Esophagus squamous epithelium (tissue), 4 donors: ENCODE measurements at regions not wholly inside any gene's neighbourhood (a gene's known extent, or its start where the extent isn't known, plus 50 kb on each side); places are given as distances from the start of the nearest gene placed in this dataset.

Experiments used
- POLR2A ChIP-seq, 4 donors: fragments of 450-650 bp; IDR thresholded peaks; one replicate each; pipeline ENCODE4 v1.6.1; 2017; ENCODE audit warnings: antibody characterized with exemption in 4 of 4, mild to moderate bottlenecking in 4 of 4, moderate library complexity in 3 of 4
- TF ChIP-seq, protein P1 (sequence below), 6 experiments: fragments of 450-650 bp in 4 of 6; fragments of 200-600 bp in 2 of 6; sonication (generic) in 2 of 6; IDR thresholded peaks; one replicate each; pipeline ENCODE4 v1.5.1; 2016 to 2019; ENCODE audit warnings: antibody characterized with exemption in 6 of 6, mild to moderate bottlenecking in 4 of 6, moderate library complexity in 4 of 6

- TF ChIP-seq, protein P1, sequence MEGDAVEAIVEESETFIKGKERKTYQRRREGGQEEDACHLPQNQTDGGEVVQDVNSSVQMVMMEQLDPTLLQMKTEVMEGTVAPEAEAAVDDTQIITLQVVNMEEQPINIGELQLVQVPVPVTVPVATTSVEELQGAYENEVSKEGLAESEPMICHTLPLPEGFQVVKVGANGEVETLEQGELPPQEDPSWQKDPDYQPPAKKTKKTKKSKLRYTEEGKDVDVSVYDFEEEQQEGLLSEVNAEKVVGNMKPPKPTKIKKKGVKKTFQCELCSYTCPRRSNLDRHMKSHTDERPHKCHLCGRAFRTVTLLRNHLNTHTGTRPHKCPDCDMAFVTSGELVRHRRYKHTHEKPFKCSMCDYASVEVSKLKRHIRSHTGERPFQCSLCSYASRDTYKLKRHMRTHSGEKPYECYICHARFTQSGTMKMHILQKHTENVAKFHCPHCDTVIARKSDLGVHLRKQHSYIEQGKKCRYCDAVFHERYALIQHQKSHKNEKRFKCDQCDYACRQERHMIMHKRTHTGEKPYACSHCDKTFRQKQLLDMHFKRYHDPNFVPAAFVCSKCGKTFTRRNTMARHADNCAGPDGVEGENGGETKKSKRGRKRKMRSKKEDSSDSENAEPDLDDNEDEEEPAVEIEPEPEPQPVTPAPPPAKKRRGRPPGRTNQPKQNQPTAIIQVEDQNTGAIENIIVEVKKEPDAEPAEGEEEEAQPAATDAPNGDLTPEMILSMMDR (IDR thresholded peaks at IDR 0.05) = no peak
- TF ChIP-seq POLR2A (IDR thresholded peaks at IDR 0.05) = no peak
Measured at GRCh38 chr2:53227535-53227934, 540.1 kb upstream of the CHAC2 start.
